ENCODE measurements at regions not wholly inside any gene's neighbourhood (a gene's known extent, or its start where the extent isn't known, plus 50 kb on each side); places are given as distances from the start of the nearest gene placed in this dataset.
"Not testable (repeated sequence)": the region's sequence is repeated elsewhere in the genome, so short reads cannot be mapped to it uniquely, and the experiment has no call there.

DNA sequence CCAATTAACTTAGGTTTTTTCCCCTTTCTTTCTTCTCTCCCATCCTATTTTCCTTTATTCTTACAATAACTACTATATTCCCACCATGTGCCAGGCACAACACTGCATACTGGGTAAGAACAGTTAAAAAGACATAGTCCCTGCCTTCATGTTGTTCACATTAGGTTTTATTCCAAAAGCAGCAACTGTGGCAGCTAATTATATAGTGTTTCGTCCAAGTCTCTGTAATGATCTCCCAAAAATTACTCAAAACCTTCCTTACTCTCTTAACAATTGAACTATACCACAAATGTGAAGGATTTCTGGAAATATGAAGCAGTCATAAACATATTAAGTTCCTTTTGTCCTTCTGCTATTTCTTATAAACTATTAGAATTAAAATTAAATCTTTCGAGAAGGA lies 184.1 kb upstream of the C11orf58 start:
- no peak for ATAC-seq (ENCODE audit: low read depth in 2 of 2)
- Mint-ChIP-seq H3K27me3 (no peaks in the 10 kb centered on the region), H3K9me3 (peaks cover 0 to 10% (median 4%) of the 10 kb centered on the region in 7 donors), H3K4me3 (no peak overlapping the region), H3K27ac (no peak overlapping the region), H3K4me1 (no peaks in the 10 kb centered on the region), H3K36me3 (no peaks in the 10 kb centered on the region)
- DNase-seq: no peak

DNA sequence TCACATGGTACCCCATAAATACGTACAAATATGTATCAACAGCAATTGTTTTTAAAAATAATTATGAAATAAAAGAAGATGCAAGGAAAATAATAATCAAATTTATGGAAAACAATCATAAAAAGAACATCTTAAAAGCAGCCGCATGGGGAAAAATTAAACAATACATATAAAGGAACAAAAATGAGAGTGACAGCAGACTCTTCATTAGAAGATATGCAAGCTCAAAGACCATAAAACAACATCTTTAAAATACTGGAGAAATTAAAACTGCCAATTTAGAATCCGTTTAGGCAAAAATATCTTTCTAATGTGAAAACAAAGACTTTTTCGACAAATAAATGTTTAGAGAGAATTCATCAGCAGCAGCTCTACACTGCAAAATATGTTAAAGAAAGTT lies 190.6 kb upstream of the C11orf58 start:
- no peak overlapping the region for H3K27ac Mint-ChIP-seq

DNA sequence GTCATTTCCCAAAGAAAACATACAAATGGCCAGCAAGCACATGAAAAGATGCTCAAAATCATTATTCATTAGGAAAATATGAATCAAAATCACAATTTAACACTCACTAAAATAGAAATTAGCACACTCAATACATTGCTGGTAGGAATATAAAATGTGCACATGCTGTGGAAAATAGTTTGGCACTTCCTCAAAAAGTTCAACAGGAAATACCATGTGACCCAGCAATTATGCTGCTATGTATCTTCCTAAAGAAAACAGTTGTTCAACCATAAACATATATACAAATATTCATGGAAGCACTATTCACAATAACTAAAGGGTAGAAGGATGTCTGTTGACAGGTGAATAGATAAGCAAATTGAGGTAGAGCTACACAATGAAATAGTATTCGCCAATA lies 187.3 kb upstream of the SOX6 start:
- ATAC-seq (ENCODE audit: low read depth in 2 of 2): no peak
- no peak for DNase-seq
- Mint-ChIP-seq H3K4me1 (no peaks in the 10 kb centered on the region), H3K27me3 (no peaks in the 10 kb centered on the region), H3K36me3 (no peaks in the 10 kb centered on the region), H3K9me3 (peaks cover 4 to 34% (median 15%) of the 10 kb centered on the region in 7 donors), H3K4me3 (no peak overlapping the region), H3K27ac (no peak overlapping the region)

More for the DNA sequence above, 190.6 kb upstream of the C11orf58 start:
- Mint-ChIP-seq H3K4me1 (no peaks in the 10 kb centered on the region), H3K36me3 (no peaks in the 10 kb centered on the region), H3K4me3 (no peak overlapping the region), H3K27me3 (no peaks in the 10 kb centered on the region), H3K9me3 (peaks cover 4 to 21% (median 6%) of the 10 kb centered on the region in 7 donors)
- no peak for DNase-seq
- ATAC-seq (ENCODE audit: low read depth in 2 of 2): no peak

DNA sequence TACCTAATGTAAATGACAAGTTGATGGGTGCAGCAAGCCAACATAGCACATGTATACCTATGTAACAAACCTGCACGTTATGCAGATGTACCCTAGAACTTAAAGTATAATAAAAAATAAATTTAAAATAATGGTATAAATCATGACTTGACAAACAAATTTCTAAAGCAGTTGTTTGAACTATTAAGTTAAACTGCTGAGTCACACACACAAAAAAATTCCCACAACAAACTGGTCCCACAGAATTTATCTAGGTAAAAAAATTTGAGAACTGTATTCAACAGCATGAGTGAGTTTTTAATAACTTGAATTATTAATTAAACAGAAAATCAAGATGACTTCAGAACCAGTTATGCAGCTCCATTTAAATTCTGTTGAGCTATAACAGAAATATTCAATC lies 186.0 kb upstream of the SOX6 start:
- no peak for ATAC-seq (ENCODE audit: low read depth in 2 of 2)
- H3K27ac Mint-ChIP-seq: no peak overlapping the region
- H3K9me3 Mint-ChIP-seq: peaks cover 2 to 32% (median 13%) of the 10 kb centered on the region in 7 donors
- H3K36me3 Mint-ChIP-seq: peaks cover 0 to 1% of the 10 kb centered on the region in 2 donors
- H3K4me1 Mint-ChIP-seq: no peaks in the 10 kb centered on the region
- DNase-seq: no peak
- H3K27me3 Mint-ChIP-seq: no peaks in the 10 kb centered on the region
- no peak overlapping the region for H3K4me3 Mint-ChIP-seq

DNA sequence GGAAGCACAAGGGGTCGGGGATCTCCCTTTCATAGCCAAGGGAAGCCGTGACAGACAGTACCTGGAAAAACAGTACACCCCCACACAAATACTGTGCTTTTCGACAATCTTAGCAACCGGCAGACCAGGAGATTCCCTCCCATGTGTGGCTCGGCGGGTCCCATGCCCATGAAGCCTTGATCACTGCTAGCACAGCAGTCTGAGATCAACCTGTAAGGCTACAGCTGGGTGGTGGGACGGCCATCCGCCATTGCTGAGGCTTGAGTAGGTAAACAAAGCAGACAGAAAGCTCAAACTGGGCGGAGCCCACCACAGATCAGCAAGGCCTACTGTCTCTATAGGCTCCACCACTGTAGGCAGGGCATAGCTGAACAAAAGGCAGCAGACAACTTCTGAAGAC lies 180.2 kb upstream of the SOX6 start:
- H3K4me3 Mint-ChIP-seq: no peak overlapping the region

DNA sequence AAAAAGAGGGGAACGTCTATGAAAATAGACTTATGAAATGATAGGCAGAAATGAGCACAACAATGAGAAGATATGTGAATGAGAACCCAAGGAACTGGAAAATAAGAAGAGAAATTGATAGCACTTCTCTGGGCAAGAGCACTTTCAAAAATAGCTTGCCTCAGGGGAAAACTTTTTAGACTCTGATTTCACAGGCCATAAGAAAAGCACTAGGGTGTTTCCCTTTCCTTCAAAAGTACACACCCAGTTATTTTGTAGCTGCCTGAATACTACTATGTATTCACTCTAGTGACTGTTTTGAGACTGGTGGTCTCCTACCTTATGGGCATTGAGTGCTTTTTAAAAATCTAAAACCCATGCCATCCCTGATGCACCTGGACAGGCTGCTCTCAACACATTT lies 172.3 kb upstream of the SOX6 start:
- no peak for DNase-seq
- peaks cover 0 to 5% (median 0%) of the 10 kb centered on the region in 7 donors for H3K9me3 Mint-ChIP-seq
- no peaks in the 10 kb centered on the region for H3K4me1 Mint-ChIP-seq

More for the DNA sequence above, 180.2 kb upstream of the SOX6 start:
- ATAC-seq (ENCODE audit: low read depth in 2 of 2) (no peak), DNase-seq (no peak)
- H3K9me3 Mint-ChIP-seq: peaks cover 4 to 28% (median 13%) of the 10 kb centered on the region in 7 donors
- no peaks in the 10 kb centered on the region for H3K4me1 Mint-ChIP-seq
- H3K27me3 Mint-ChIP-seq: no peaks in the 10 kb centered on the region
- peaks cover 0 to 7% of the 10 kb centered on the region in 2 donors for H3K36me3 Mint-ChIP-seq
- H3K27ac Mint-ChIP-seq: no peak overlapping the region

DNA sequence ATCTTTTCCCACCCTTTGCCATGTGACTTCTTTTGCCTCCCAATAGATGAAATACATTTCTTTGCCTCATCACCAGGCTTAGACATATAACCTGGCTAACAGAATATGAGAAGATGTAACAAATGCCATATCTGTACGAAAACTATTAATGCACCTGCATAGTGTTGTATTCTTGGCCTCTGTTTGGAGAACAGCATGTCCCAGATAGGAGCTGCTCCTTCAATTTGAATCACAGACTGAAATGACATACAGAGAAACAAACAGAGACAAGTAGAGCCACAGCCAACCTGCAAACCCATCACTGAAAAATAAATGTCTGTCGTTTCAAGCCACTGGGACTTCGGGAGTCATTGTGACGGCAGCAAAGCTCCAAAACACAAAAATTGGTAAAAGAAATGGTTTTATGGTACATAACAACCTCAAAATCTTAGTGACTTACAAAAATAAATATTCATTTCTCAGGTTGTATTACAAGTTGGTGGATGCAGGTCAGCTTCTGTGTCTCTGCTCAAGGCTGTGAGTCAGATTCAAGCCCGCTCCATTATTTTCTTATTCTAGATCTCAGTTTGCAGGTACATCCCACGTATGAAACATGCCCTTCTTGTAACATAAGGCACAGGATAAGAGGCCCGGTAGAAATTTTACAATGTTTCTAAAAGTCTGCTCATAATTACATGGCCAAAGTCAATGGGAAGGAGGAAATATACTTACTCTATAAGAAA lies 171.3 kb upstream of the SOX6 start:
- no peak overlapping the region for H3K27ac Mint-ChIP-seq
- no peaks in the 10 kb centered on the region for H3K36me3 Mint-ChIP-seq
- no peak overlapping the region for H3K4me3 Mint-ChIP-seq
- H3K9me3 Mint-ChIP-seq: peaks cover 0 to 6% (median 1%) of the 10 kb centered on the region in 7 donors
- no peaks in the 10 kb centered on the region for H3K4me1 Mint-ChIP-seq
- no peaks in the 10 kb centered on the region for H3K27me3 Mint-ChIP-seq
- no peak for DNase-seq
- no peak for ATAC-seq (ENCODE audit: low read depth in 2 of 2)

More for the DNA sequence above, 172.3 kb upstream of the SOX6 start:
- H3K4me3 Mint-ChIP-seq: no peak overlapping the region
- no peak overlapping the region for H3K27ac Mint-ChIP-seq
- no peaks in the 10 kb centered on the region for H3K36me3 Mint-ChIP-seq
- H3K27me3 Mint-ChIP-seq: no peaks in the 10 kb centered on the region
- no peak for ATAC-seq (ENCODE audit: low read depth in 2 of 2)

DNA sequence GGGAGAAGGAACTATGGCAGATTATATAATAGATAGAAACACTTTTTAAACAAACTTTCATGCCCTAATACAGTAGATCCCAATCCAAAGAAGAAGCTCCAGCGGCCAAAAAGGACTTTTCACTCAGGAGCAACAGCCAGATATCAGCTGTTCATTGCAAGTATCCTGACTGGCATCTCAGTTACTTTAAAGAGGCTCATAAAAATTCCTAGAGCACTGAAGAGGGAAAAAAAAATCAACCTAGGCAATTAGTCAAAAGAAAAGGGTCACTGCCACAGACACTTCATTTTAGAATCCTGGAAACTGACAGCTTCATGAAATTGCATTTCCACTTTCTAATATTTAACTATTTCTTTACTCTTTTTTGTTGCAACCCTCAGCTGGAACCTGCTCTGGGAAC lies 170.6 kb upstream of the SOX6 start:
- H3K27ac Mint-ChIP-seq: no peak overlapping the region
- DNase-seq: no peak

DNA sequence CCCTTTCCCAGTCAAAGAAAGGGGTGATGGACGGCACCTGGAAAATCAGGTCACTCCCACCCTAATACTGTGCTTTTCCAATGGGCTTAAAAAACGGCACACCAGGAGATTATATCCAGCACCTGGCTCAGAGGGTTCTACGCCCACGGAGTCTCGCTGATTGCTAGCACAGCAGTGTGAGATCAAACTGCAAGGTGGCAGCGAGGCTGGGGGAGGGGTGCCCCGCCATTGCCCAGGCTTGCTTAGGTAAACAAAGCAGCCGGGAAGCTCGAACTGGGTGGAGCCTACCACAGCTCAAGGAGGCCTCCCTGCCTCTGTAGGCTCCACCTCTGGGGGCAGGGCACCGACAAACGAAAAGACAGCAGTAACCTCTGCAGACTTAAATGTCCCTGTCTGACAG lies 164.4 kb upstream of the SOX6 start:
- H3K4me3 Mint-ChIP-seq; H3K27me3 Mint-ChIP-seq; H3K36me3 Mint-ChIP-seq; H3K27ac Mint-ChIP-seq; H3K4me1 Mint-ChIP-seq; ATAC-seq (ENCODE audit: low read depth in 2 of 2); DNase-seq: not testable (repeated sequence)
- H3K9me3 Mint-ChIP-seq: peaks cover 4 to 20% (median 15%) of the 10 kb centered on the region in 7 donors

More for the DNA sequence above, 170.6 kb upstream of the SOX6 start:
- no peaks in the 10 kb centered on the region for H3K4me1 Mint-ChIP-seq
- no peak overlapping the region for H3K4me3 Mint-ChIP-seq
- no peak for ATAC-seq (ENCODE audit: low read depth in 2 of 2)
- no peaks in the 10 kb centered on the region for H3K36me3 Mint-ChIP-seq
- peaks cover 0 to 10% (median 5%) of the 10 kb centered on the region in 7 donors for H3K9me3 Mint-ChIP-seq
- H3K27me3 Mint-ChIP-seq: no peaks in the 10 kb centered on the region

DNA sequence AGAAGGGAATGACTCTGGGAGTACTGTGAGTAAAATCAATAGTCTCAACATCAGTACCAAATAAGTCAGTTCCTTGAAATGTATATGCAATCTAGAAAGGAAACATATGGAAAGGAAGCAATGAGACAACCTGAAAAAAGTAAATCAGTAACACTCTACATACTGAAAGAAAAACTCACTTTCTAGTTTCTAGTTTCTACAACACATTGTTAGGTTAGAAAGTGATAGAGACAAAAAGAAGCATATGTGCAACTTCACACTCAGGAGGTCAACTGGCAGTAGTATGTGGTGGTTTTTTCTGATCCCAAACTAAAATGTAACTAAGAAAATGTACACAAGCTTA lies 156.5 kb upstream of the SOX6 start:
- H3K36me3 Mint-ChIP-seq: no peaks in the 10 kb centered on the region
- no peak overlapping the region for H3K4me3 Mint-ChIP-seq

DNA sequence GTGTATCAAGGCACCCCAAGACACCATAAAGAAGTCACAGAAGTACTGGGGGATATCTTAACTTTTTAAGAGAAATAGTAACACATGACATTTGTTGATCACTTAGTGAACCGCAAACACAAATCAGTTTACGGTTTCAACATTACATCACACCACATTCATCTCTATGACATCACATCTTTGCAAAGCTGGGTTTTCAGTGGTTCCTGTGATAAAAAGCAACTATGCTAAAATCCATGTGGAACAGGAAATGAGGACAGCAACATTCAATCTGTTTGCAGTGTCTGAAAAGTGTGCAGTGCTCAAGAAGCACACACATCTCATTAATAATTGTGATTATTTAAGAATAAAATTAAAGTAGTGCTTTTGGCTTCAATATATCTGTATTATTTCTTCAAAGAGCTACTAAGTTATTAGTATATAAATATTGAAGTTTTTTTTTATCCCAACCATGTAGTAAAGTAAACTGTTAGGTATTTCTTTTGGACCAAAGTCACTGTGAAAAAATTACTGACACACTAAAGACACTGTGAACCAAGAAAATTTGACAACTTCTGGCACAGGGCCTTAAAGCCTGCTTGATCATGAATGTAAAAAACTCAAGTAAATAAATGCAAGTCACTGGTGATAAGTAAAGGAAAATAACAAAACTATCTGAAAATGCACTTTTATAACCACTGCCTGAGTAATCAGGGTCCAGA lies 156.0 kb upstream of the SOX6 start:
- no peak for ATAC-seq (ENCODE audit: low read depth in 2 of 2)
- H3K27me3 Mint-ChIP-seq: no peaks in the 10 kb centered on the region

More for the DNA sequence above, 156.5 kb upstream of the SOX6 start:
- no peak overlapping the region for H3K27ac Mint-ChIP-seq
- DNase-seq: no peak
- H3K27me3 Mint-ChIP-seq: no peaks in the 10 kb centered on the region
- no peak for ATAC-seq (ENCODE audit: low read depth in 2 of 2)
- peaks cover 0 to 8% (median 1%) of the 10 kb centered on the region in 7 donors for H3K9me3 Mint-ChIP-seq
- no peaks in the 10 kb centered on the region for H3K4me1 Mint-ChIP-seq

DNA sequence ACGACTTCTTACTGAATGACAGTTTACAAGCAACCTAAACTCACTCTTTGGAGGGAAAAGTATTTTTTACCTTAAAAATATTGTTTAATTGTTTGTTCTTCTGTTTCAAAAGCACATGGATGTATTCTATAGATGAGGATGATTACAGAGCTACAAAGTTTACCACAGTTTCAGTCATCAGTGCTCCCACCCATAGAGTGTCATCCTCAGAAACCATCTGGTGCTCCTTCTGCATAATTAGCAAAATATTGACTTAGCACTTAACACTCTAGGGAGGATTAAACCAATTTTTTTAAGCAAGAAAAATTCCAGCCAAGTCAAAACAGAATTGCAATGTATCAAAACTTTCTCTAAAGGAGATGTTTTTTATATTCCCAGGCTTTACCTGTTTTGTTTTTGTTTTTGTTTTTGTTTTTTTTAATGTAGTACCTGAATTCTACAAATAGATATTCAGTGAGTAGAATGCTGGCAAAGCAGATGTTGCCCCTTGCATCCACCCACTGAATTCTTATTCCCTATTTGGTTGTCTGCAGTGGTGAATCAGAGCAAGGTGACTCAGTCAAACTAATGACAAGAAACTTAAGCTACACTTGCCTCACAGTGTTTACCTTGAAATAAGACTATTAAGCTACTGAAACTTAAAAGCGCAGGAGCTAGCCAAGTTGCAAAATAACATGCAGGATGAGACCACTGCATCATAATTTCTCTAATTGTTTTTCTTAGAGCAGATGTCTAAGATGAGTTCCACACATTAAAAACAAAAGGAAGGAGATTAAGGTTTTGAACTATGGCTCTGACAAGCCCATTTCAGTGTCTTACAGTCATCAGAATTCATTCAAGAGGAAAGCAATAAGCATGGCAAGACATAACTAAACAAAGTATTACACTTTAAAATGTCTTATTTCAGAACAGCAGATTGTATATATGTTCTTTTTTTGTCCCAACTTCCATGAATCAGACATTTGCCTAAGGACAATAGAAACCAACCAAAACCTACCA lies 155.1 kb upstream of the SOX6 start:
- no peaks in the 10 kb centered on the region for H3K4me1 Mint-ChIP-seq
- H3K4me3 Mint-ChIP-seq: no peak overlapping the region
- no peak overlapping the region for H3K27ac Mint-ChIP-seq
- H3K9me3 Mint-ChIP-seq: peaks cover 3 to 9% (median 7%) of the 10 kb centered on the region in 7 donors
- peaks cover 0 to 7% of the 10 kb centered on the region in 2 donors for H3K36me3 Mint-ChIP-seq
- DNase-seq (no peak), ATAC-seq (ENCODE audit: low read depth in 2 of 2) (no peak)
- H3K27me3 Mint-ChIP-seq: no peaks in the 10 kb centered on the region

More for the DNA sequence above, 156.0 kb upstream of the SOX6 start:
- H3K4me3 Mint-ChIP-seq: no peak overlapping the region
- no peak overlapping the region for H3K27ac Mint-ChIP-seq
- no peak for DNase-seq
- H3K9me3 Mint-ChIP-seq: peaks cover 0 to 8% (median 1%) of the 10 kb centered on the region in 7 donors
- H3K36me3 Mint-ChIP-seq: peaks cover 0 to under 1% of the 10 kb centered on the region in 2 donors
- no peaks in the 10 kb centered on the region for H3K4me1 Mint-ChIP-seq

DNA sequence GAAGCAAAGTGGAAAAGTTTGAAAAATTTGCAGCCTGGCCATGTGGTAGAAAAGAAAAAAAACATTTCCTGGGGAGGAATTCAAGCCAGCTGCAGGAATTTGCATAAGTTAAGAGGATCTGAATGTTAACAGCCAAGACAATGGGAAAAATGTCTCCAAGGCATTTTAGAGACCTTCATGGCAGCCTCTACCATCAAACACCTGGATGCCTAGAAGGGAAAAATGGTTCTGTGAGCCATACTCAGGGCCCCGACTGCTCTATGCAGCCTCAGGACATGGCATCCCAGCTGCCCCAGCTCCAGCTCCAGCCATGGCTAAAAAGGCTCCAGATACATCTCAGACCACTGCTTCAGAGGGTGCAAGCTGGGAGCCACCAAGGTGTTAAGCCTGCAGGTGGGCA lies 149.1 kb upstream of the SOX6 start:
- H3K4me3 Mint-ChIP-seq: no peak overlapping the region
- no peaks in the 10 kb centered on the region for H3K4me1 Mint-ChIP-seq
- peaks cover 9 to 38% (median 23%) of the 10 kb centered on the region in 7 donors for H3K9me3 Mint-ChIP-seq
- no peak for DNase-seq
- ATAC-seq (ENCODE audit: low read depth in 2 of 2): no peak
- peaks cover 0 to 7% of the 10 kb centered on the region in 2 donors for H3K36me3 Mint-ChIP-seq
- no peaks in the 10 kb centered on the region for H3K27me3 Mint-ChIP-seq
- no peak overlapping the region for H3K27ac Mint-ChIP-seq
